BE2C (cell line): ENCODE measurements at regions not wholly inside any gene's neighbourhood (a gene's known extent, or its start where the extent isn't known, plus 50 kb on each side); places are given as distances from the start of the nearest gene placed in this dataset.

Source experiments
- DNase-seq: peaks from one replicate; pipeline ENCODE4 v3.0.0-alpha.2; 2020
- H3K27me3 ChIP-seq: fragments of 250-450 bp; sonication (Bioruptor Pico); 2 replicates; pipeline ENCODE4 v1.5.1; 2020; ENCODE audit warnings: mild to moderate bottlenecking
- H3K36me3 ChIP-seq: fragments of 250-450 bp; sonication (Bioruptor Pico); 2 replicates; pipeline ENCODE4 v1.5.1; 2020; ENCODE audit warnings: mild to moderate bottlenecking
- H3K4me1 ChIP-seq: fragments of 250-450 bp; sonication (Bioruptor Pico); 2 replicates; pipeline ENCODE4 v1.5.1; 2020
- H3K4me3 ChIP-seq: 2 replicates; pipeline ENCODE4 v1.5.1; 2011; ENCODE audit warnings: low read depth, low read length
- H3K9me3 ChIP-seq: fragments of 250-450 bp; sonication (Bioruptor Pico); 2 replicates; pipeline ENCODE4 v1.5.1; 2020
- TF ChIP-seq, protein P1 (sequence below): IDR thresholded peaks from 2 replicates; pipeline ENCODE4 v1.5.1; 2012; ENCODE audit warnings: mild to moderate bottlenecking, low read depth, low read length

DNA sequence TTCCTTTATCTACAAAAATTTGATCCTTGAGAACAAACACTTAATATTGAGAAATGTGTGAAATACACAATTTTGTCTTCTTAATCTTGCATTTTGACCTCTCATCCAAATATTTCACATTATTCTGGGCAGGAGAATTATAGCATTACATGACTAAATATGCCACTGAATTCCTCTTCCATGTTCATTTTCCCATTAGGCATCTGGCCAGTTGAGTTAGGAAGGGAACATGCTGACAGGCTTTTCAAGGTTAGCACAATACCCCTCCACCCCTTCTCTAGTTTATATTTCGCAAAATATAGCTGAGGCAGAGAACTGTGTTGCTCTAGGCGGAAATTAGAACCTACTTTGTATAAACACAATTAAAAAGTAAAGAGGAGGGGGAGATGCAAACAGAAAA, 271.7 kb upstream of the ZC3H12C start:
- no peaks in the 10 kb centered on the region for H3K9me3 ChIP-seq
- no peak overlapping the region for H3K4me3 ChIP-seq
- DNase-seq: no peak
- no peaks in the 10 kb centered on the region for H3K4me1 ChIP-seq
- H3K36me3 ChIP-seq: no peaks in the 10 kb centered on the region
- peaks cover 7% of the 10 kb centered on the region; the same call in 1 of the 2 replicates for H3K27me3 ChIP-seq
- TF ChIP-seq, protein P1, sequence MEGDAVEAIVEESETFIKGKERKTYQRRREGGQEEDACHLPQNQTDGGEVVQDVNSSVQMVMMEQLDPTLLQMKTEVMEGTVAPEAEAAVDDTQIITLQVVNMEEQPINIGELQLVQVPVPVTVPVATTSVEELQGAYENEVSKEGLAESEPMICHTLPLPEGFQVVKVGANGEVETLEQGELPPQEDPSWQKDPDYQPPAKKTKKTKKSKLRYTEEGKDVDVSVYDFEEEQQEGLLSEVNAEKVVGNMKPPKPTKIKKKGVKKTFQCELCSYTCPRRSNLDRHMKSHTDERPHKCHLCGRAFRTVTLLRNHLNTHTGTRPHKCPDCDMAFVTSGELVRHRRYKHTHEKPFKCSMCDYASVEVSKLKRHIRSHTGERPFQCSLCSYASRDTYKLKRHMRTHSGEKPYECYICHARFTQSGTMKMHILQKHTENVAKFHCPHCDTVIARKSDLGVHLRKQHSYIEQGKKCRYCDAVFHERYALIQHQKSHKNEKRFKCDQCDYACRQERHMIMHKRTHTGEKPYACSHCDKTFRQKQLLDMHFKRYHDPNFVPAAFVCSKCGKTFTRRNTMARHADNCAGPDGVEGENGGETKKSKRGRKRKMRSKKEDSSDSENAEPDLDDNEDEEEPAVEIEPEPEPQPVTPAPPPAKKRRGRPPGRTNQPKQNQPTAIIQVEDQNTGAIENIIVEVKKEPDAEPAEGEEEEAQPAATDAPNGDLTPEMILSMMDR: no peak

DNA sequence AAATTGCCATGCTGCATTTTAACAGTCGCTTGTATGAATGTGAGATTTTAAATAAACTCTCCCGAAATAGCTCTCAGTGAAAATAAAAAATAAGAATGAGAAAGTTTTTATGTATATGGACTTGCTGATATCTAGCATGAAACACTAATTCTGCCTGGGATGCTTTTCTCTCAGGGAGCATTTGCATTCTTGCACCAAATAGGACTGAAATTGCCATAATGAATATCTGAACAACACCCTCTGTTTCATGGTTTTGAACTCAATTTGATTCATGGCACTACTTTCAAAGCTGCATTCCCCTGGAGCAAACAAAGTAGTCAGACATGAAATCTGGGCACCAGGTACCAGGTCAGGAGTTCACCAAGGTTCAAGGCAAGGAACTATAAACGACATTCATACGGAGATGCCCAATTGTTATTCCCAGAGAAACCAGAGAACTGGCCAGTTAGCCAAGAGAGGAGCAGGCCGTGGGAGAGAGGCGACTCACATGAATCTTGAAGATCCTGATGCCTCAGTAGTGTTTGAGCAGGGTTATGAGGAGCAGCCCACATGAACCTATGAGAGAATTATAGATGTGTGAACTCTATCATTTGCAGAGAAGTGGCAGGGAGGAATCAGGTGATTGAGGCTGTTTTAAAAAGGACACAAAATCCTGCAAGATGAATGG, 270.6 kb upstream of the ZC3H12C start:
- no peaks in the 10 kb centered on the region for H3K36me3 ChIP-seq
- TF ChIP-seq, protein P1: no peak
- no peaks in the 10 kb centered on the region for H3K4me1 ChIP-seq
- peaks cover 7% of the 10 kb centered on the region; the same call in 1 of the 2 replicates for H3K27me3 ChIP-seq
- H3K4me3 ChIP-seq: no peak overlapping the region
- no peak for DNase-seq
- no peaks in the 10 kb centered on the region for H3K9me3 ChIP-seq

DNA sequence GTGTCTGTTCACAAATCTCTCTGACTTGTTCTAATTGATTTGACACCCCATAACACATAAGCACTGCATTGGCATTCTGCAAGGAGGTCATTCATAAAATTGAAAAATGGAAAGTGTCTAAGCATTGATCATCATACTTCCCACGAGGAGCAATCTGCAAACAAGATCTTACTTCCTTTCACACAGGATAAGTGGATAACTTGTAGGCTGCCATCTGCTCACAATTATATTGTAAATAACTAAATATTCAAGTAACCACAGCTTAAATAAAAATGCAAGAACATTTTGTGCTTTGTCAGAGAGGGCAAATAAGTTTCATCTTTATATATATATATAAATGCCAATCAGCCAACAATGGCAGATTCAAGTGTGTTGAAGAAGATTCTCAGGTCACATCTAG, 264.8 kb upstream of the ZC3H12C start:
- no peaks in the 10 kb centered on the region for H3K4me1 ChIP-seq
- no peaks in the 10 kb centered on the region for H3K36me3 ChIP-seq
- H3K9me3 ChIP-seq: no peaks in the 10 kb centered on the region
- no peak for DNase-seq
- TF ChIP-seq, protein P1: no peak
- no peak overlapping the region for H3K4me3 ChIP-seq
- H3K27me3 ChIP-seq: no peaks in the 10 kb centered on the region

DNA sequence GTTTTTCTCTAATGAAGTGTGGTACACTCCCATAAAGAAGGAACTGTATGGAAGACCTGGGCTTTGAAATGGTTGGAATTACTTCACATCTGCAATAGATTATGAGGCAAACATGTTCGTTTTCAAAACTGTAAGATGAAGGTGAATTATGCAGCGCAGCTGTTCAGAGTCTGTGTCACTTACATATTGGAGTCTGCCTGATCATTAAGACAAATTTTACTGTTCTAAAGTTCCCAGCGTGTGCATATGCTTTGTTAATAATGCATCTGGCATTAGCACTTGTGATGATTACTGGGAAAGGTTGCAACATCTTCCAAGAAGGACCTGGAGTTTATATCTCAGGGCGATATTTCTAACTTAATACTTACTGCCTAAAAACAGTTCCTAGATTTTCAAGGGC, 255.2 kb upstream of the ZC3H12C start:
- H3K4me3 ChIP-seq: no peak overlapping the region
- no peaks in the 10 kb centered on the region for H3K9me3 ChIP-seq
- H3K4me1 ChIP-seq: peaks cover 3% of the 10 kb centered on the region; the same call in 1 of the 2 replicates
- no peaks in the 10 kb centered on the region for H3K27me3 ChIP-seq
- no peaks in the 10 kb centered on the region for H3K36me3 ChIP-seq
- DNase-seq: no peak
- TF ChIP-seq, protein P1: no peak

DNA sequence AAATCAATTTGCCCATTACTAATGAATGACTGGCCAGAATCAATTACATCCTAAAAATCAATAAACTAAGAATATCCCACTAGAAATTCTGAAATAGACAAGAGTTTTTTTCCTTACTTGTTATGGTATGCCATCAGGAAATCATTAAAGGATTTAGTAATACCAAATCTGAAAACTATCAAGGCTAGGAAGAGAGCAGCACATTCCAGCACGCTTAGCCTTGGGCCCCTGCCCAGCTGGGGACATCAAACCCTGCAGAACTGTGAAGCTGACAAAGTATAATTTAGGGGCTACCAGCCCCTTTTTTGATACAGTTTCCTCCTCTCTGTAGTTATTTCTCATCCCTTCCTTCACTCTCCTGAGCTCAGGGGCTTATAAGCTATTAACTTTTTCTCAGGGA, 247.8 kb upstream of the ZC3H12C start:
- no peak for DNase-seq

DNA sequence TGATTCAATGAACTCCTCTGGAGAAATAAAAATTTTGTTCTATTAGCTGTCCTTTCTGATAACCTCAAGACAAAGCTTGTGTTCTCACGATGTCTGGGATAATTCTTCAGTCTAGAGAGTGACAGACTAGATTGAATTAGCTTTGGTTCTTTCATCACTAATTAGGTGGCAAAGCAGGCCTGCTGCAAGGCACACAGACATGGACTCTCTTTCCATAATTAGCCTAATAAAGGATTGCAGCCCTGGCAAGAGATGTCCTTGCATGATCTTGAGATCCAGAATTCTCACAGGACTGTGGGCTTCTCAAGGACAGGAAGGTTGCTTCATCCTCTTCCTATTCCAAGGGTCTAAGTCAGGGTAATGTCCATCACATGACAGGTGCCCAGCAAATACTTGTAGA, 245.6 kb upstream of the ZC3H12C start:
- H3K4me1 ChIP-seq: peaks cover 7% of the 10 kb centered on the region; the same call in 1 of the 2 replicates
- no peak for DNase-seq
- no peak overlapping the region for H3K4me3 ChIP-seq
- H3K27me3 ChIP-seq: no peaks in the 10 kb centered on the region
- H3K36me3 ChIP-seq: no peaks in the 10 kb centered on the region
- TF ChIP-seq, protein P1: no peak
- no peaks in the 10 kb centered on the region for H3K9me3 ChIP-seq

More for the DNA sequence above, 247.8 kb upstream of the ZC3H12C start:
- H3K36me3 ChIP-seq: no peaks in the 10 kb centered on the region
- no peaks in the 10 kb centered on the region for H3K9me3 ChIP-seq
- no peak overlapping the region for H3K4me3 ChIP-seq
- no peaks in the 10 kb centered on the region for H3K27me3 ChIP-seq
- TF ChIP-seq, protein P1: no peak
- H3K4me1 ChIP-seq: peaks cover 7% of the 10 kb centered on the region; the same call in 1 of the 2 replicates
